MCF 10A (cell line): ENCODE measurements at regions not wholly inside any gene's neighbourhood (a gene's known extent, or its start where the extent isn't known, plus 50 kb on each side); places are given as distances from the start of the nearest gene placed in this dataset.

Experiments
- BruUV-seq: library from RNA; stranded (reverse); fragments of 400-500 nt; replicated peaks from 2 replicates; lab custom pipeline; 2021; lab: Mats Ljungman, UMichigan
- CTCF ChIA-PET: fragments of 300-600 bp; sonication (Branson Sonifier 250); formaldehyde crosslinking; extraction: SDS; loops from one replicate; lab custom pipeline; 2021; ENCODE audit warnings: antibody characterized with exemption, inconsistent platforms; lab: Yijun Ruan, JAX
- POLR2A ChIA-PET: fragments of 300-600, 350-650 bp; sonication (Branson Sonifier 250); formaldehyde crosslinking; extraction: SDS; loops from one replicate; lab custom pipeline; 2020; ENCODE audit warnings: antibody characterized with exemption, inconsistent platforms; lab: Yijun Ruan, JAX
- DNase-seq: peaks from one replicate; pipeline ENCODE4 v3.0.0-alpha.2; 2018; ENCODE audit not compliant: unreplicated experiment
- H3K27ac Mint-ChIP-seq: one replicate; pipeline ENCODE4 v1.8.0; 2022; ENCODE audit warnings: mild to moderate bottlenecking, low read depth, mixed read lengths; ENCODE audit not compliant: unreplicated experiment
- H3K27me3 Mint-ChIP-seq: one replicate; pipeline ENCODE4 v1.8.0; 2022; ENCODE audit warnings: mixed read lengths; ENCODE audit not compliant: insufficient read depth, unreplicated experiment
- H3K36me3 Mint-ChIP-seq: one replicate; pipeline ENCODE4 v1.8.0; 2022; ENCODE audit warnings: mild to moderate bottlenecking, moderate library complexity, mixed read lengths; ENCODE audit not compliant: insufficient read depth, unreplicated experiment
- H3K4me1 Mint-ChIP-seq: one replicate; pipeline ENCODE4 v1.8.0; 2022; ENCODE audit warnings: mixed read lengths; ENCODE audit not compliant: insufficient read depth, unreplicated experiment
- H3K4me3 Mint-ChIP-seq: one replicate; pipeline ENCODE4 v1.8.0; 2022; ENCODE audit warnings: mild to moderate bottlenecking, moderate library complexity, mixed read lengths; ENCODE audit not compliant: unreplicated experiment
- H3K9me3 Mint-ChIP-seq: one replicate; pipeline ENCODE4 v1.8.0; 2022; ENCODE audit warnings: mixed read lengths; ENCODE audit not compliant: unreplicated experiment
- intact Hi-C: fragments of 100-400 bp; cut with micrococcal nuclease; formaldehyde crosslinking; loops from 2 replicates; pipeline ENCODE4 v1.14.1; 2022
- TF ChIP-seq, protein P1 (sequence below): fragments of 200-600 bp; IDR thresholded peaks from one replicate; pipeline ENCODE4 v1.8.0; 2022; ENCODE audit warnings: antibody characterized with exemption, mild to moderate bottlenecking; ENCODE audit not compliant: unreplicated experiment

DNA sequence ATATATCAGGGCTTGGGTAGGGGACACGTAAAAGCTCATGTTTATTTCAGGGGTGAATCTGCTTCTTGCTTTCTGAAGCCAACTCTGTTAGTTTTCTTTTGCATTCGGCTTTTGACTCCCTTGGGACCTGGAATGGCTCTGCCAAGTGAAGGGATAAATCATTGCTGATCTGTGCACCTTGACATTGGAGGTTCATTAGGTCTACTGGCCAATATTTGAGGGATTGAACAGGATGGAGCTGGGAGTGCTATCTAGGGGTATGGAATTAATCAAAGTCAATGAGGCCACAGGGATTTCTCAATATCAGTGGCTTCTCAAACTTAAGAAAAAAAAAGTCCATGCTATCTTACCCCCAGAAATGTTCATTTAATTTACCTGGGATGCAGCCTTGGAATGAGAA is 203.5 kb upstream of the RMST start:
- TF ChIP-seq, protein P1, sequence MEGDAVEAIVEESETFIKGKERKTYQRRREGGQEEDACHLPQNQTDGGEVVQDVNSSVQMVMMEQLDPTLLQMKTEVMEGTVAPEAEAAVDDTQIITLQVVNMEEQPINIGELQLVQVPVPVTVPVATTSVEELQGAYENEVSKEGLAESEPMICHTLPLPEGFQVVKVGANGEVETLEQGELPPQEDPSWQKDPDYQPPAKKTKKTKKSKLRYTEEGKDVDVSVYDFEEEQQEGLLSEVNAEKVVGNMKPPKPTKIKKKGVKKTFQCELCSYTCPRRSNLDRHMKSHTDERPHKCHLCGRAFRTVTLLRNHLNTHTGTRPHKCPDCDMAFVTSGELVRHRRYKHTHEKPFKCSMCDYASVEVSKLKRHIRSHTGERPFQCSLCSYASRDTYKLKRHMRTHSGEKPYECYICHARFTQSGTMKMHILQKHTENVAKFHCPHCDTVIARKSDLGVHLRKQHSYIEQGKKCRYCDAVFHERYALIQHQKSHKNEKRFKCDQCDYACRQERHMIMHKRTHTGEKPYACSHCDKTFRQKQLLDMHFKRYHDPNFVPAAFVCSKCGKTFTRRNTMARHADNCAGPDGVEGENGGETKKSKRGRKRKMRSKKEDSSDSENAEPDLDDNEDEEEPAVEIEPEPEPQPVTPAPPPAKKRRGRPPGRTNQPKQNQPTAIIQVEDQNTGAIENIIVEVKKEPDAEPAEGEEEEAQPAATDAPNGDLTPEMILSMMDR = no peak
- Mint-ChIP-seq H3K27me3 (peaks cover 22% of the 10 kb centered on the region), H3K27ac (no peak overlapping the region), H3K4me3 (no peak overlapping the region), H3K36me3 (no peaks in the 10 kb centered on the region), H3K4me1 (no peaks in the 10 kb centered on the region), H3K9me3 (peaks cover 2% of the 10 kb centered on the region)
- ChIA-PET CTCF (no interaction called here), POLR2A (no interaction called here)
- no TSS peak for BruUV-seq
- DNase-seq = no peak
- intact Hi-C loops = no loop called here

DNA sequence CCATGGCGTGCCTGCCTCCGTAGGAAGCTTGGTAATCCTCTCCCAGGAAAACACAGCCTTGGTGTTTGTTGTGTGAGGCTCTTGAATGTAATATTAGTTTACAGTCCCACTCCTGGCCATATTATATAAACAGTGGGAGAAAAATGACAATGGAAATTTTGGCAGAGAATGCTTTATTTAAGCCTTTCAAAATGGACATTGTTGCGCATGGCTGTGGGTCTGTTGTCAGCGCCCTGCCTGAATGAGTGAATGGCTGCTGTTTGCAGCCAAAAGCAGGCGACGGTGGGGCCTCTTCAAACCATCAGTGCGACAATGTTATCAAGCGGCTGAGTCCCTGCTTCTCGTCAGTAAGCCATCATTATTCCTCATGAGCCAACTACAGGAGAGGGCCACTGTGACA is 201.8 kb upstream of the RMST start:
- Mint-ChIP-seq H3K36me3 (no peaks in the 10 kb centered on the region), H3K4me1 (no peaks in the 10 kb centered on the region), H3K27me3 (peaks cover 22% of the 10 kb centered on the region), H3K27ac (no peak overlapping the region), H3K4me3 (no peak overlapping the region), H3K9me3 (peaks cover 7% of the 10 kb centered on the region)
- intact Hi-C loops = no loop called here
- ChIA-PET CTCF (interaction anchor here (1.6 kb wide), 1 partner anchor 9 kb away, joined by 4 read pairs; no protein-coding TSS in a partner anchor), POLR2A (no interaction called here)
- no TSS peak for BruUV-seq
- DNase-seq = no peak
- TF ChIP-seq, protein P1 = no peak

DNA sequence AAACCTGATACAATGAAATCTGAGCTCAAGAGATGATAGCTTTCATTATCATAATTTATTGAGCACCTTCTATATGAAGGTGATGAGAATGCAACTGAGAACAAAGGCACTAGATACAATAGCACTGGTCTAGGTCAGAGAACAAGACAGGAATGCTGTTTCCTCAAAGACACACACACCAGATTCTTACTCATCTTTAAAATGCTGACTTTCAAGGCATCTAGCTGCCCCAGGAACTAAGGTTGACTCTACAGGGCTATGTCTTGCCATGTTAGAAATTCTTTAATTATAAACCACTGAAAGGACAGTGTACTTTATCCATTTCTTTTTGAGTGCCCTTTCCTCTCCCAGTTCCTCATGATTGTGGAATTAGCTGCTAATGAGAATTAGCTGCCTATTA is 195.4 kb upstream of the RMST start:
- ChIA-PET POLR2A (interaction anchor here (0.7 kb wide), 1 partner anchor 13 kb away, joined by 3 read pairs; no protein-coding TSS in a partner anchor), CTCF (interaction anchor here (1.0 kb wide), 1 partner anchor 9 kb away, joined by 3 read pairs; no protein-coding TSS in a partner anchor)
- H3K4me1 Mint-ChIP-seq = no peaks in the 10 kb centered on the region
- H3K36me3 Mint-ChIP-seq = no peaks in the 10 kb centered on the region
- peaks cover 7% of the 10 kb centered on the region for H3K9me3 Mint-ChIP-seq
- H3K27me3 Mint-ChIP-seq = peaks cover 33% of the 10 kb centered on the region
- intact Hi-C loops = no loop called here
- TF ChIP-seq, protein P1 = no peak
- H3K27ac Mint-ChIP-seq = no peak overlapping the region
- DNase-seq = no peak
- no peak overlapping the region for H3K4me3 Mint-ChIP-seq
- BruUV-seq = no TSS peak

DNA sequence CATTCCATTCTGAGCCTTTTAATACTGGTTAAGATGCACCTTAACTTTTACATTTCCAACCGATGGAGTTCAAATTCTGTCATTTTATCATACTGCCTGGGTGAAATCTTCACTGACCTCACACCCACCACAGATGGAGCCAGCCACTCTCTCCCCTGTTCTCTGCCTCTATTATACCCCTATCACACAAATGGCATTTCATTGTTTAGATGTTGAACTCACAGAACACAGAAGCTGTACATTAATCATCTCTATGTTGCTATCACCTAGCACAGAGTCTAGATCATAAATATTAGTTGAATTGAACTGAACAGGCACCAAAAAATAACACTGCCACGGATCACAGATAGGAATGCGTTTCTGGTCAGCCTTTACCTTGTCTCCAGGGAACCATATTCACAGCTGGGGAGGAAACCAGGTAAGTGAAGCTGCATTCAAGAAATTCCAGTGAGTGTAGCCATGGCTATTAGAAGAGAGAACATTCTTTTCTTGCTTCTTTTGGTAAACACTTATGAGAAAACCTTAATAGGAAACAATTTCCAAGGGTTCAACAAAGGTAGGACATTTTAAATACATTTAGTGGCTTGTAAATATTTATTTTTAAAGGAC is 194.9 kb upstream of the RMST start:
- Mint-ChIP-seq H3K4me1 (no peaks in the 10 kb centered on the region), H3K27ac (no peak overlapping the region), H3K36me3 (no peaks in the 10 kb centered on the region), H3K27me3 (peaks cover 33% of the 10 kb centered on the region), H3K4me3 (no peak overlapping the region), H3K9me3 (peaks cover 7% of the 10 kb centered on the region)
- POLR2A ChIA-PET = interaction anchor here (0.7 kb wide), 1 partner anchor 12 kb away, joined by 3 read pairs; no protein-coding TSS in a partner anchor
- BruUV-seq = no TSS peak
- no peak for DNase-seq
- TF ChIP-seq, protein P1 = no peak
- CTCF ChIA-PET = interaction anchor here (0.6 kb wide), 1 partner anchor 109 kb away, joined by 3 read pairs; no protein-coding TSS in a partner anchor
- intact Hi-C loops = no loop called here
